NCI-H187 treated with DMSO at 0.1 percent for 48 hours (cell line): ENCODE measurements at regions not wholly inside any gene's neighbourhood (a gene's known extent, or its start where the extent isn't known, plus 50 kb on each side); places are given as distances from the start of the nearest gene placed in this dataset.

Experiments
- DNase-seq: peaks from one replicate; lab custom pipeline; 2025; lab: John Stamatoyannopoulos, UW

- no peak for DNase-seq
Measured at GRCh38 chr6:147758303-147758702, 249.8 kb downstream of the SAMD5 start.

GRCh38 chr6:147759093-147759492 is 250.6 kb downstream of the SAMD5 start:
- DNase-seq = no peak

GRCh38 chr6:147759536-147759935 is 251.0 kb downstream of the SAMD5 start:
- DNase-seq = no peak

GRCh38 chr6:147765541-147765940 is 257.1 kb downstream of the SAMD5 start:
- DNase-seq = no peak

- no peak for DNase-seq
Measured at GRCh38 chr6:147768969-147769368, 260.5 kb downstream of the SAMD5 start.

- no peak for DNase-seq
Measured at GRCh38 chr6:147769496-147770087, 261.1 kb downstream of the SAMD5 start.

- DNase-seq = no peak
Measured at GRCh38 chr6:147770221-147770620, 261.7 kb downstream of the SAMD5 start.

GRCh38 chr6:147772724-147773123 is 264.2 kb downstream of the SAMD5 start:
- DNase-seq = no peak

- DNase-seq = no peak
Measured at GRCh38 chr6:147774856-147775255, 266.4 kb downstream of the SAMD5 start.

- DNase-seq = no peak
Measured at GRCh38 chr6:147776631-147777213, 268.2 kb downstream of the SAMD5 start.

- no peak for DNase-seq
Measured at GRCh38 chr6:147779624-147780023, 271.1 kb downstream of the SAMD5 start.

- no peak for DNase-seq
Measured at GRCh38 chr6:147782302-147782701, 273.8 kb downstream of the SAMD5 start.

GRCh38 chr6:147784371-147784770 is 275.9 kb downstream of the SAMD5 start:
- no peak for DNase-seq

- no peak for DNase-seq
Measured at GRCh38 chr6:147787417-147787816, 278.9 kb downstream of the SAMD5 start.

GRCh38 chr6:147789430-147789947 is 281.0 kb downstream of the SAMD5 start:
- no peak for DNase-seq

- no peak for DNase-seq
Measured at GRCh38 chr6:147793871-147794643, 285.6 kb downstream of the SAMD5 start.

GRCh38 chr6:147802459-147802858 is 294.0 kb downstream of the SAMD5 start:
- no peak for DNase-seq

GRCh38 chr6:147805155-147805554 is 296.7 kb downstream of the SAMD5 start:
- DNase-seq = no peak

GRCh38 chr6:147806697-147807096 is 298.2 kb downstream of the SAMD5 start:
- no peak for DNase-seq

GRCh38 chr6:147808640-147809039 is 300.1 kb downstream of the SAMD5 start:
- no peak for DNase-seq

GRCh38 chr6:147811913-147812629 is 303.6 kb downstream of the SAMD5 start:
- DNase-seq = no peak

GRCh38 chr6:147817042-147817689 is 308.7 kb downstream of the SAMD5 start:
- no peak for DNase-seq
